ENCODE measurements at regions not wholly inside any gene's neighbourhood (a gene's known extent, or its start where the extent isn't known, plus 50 kb on each side); places are given as distances from the start of the nearest gene placed in this dataset.

DNA sequence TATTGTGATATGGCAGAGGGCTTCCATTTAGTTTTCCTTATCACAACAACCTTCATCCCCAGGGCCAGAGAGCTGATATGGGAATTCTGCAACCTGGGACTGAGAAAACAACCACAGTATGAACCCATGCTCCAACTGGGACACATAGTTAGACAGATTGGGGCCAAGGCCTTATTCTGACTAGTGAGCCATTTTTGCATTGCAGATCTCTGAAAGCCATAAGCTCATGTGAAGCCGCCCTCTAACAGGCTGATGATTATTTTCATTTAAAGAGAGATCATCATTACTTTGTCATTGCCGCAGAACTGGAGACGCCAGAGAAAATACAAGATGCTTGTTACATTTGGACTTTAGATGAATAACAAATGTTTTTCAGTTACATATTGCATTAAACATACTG lies 791.7 kb upstream of the POM121L12 start:
- H3K4me3 ChIP-seq (ENCODE audit: low read depth, low read length): no peak overlapping the region
- DNase-seq (ENCODE audit: low read depth): no peak
- TF ChIP-seq, protein P1, sequence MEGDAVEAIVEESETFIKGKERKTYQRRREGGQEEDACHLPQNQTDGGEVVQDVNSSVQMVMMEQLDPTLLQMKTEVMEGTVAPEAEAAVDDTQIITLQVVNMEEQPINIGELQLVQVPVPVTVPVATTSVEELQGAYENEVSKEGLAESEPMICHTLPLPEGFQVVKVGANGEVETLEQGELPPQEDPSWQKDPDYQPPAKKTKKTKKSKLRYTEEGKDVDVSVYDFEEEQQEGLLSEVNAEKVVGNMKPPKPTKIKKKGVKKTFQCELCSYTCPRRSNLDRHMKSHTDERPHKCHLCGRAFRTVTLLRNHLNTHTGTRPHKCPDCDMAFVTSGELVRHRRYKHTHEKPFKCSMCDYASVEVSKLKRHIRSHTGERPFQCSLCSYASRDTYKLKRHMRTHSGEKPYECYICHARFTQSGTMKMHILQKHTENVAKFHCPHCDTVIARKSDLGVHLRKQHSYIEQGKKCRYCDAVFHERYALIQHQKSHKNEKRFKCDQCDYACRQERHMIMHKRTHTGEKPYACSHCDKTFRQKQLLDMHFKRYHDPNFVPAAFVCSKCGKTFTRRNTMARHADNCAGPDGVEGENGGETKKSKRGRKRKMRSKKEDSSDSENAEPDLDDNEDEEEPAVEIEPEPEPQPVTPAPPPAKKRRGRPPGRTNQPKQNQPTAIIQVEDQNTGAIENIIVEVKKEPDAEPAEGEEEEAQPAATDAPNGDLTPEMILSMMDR (IDR thresholded peaks at IDR 0.05; ENCODE audit: low read depth, low read length, missing control alignments): no peak

DNA sequence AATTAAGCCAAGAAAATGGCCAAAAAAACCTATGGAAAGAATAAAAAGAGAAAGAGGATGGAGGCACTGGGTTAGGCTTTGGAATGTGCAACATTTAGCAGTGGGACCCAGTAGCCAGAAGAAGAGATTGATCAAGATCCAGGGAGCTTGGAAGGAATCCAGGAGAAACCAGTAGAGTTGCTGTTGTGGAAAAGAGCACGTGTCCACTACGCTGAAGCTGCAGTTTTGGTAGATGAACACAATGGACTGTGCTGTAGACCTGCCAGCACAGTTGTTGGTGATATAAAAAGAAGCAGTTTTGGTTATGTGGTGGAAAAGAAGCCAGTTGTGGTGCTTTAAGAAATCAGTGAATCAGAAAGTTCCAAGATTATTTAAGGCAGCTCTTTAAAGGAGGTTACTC lies 802.2 kb upstream of the POM121L12 start:
- TF ChIP-seq, protein P1 (IDR thresholded peaks at IDR 0.05; ENCODE audit: low read depth, low read length, missing control alignments): no peak
- no peak for DNase-seq (ENCODE audit: low read depth)
- H3K4me3 ChIP-seq (ENCODE audit: low read depth, low read length): no peak overlapping the region

DNA sequence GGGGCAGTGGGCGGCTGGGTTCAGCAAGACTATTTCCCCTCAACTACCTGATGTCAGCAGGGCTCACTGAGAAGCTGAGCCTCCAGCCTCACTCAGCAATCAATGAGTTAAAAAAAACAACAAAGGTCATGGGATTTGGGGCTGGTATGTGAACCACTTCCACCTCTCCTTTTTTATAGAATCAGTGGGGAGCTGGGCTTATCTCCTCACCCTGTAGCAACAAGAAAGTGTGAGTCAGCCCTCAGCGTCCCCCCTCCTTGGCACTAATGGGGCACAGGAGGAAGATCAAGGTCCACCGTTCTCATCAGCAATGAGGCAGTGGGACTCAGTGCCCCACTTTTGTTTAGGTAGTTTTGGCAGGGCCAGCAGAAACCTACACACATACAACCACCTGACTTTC lies 823.5 kb upstream of the POM121L12 start:
- DNase-seq (ENCODE audit: low read depth): no peak
- TF ChIP-seq, protein P1 (IDR thresholded peaks at IDR 0.05; ENCODE audit: low read depth, low read length, missing control alignments): no peak
- H3K4me3 ChIP-seq (ENCODE audit: low read depth, low read length): no peak overlapping the region

DNA sequence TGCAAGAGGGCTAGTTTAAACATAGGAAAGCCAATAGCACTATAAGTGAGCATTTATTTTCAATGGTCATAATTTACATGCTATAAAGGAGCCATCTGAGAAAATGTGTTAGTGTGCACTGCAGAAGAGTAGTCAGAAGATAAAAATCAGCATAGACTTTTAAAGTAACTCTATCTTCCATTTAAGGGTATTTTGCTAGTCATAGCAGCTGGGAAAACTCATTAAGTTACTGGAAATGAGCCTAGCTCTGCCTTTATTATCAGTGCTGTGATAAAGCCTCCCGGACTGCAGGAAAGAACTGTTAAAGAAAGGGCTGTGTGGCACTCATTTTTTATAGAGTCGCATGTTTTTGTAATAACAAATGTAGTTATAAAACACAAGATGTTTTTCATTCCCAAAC lies 825.8 kb upstream of the POM121L12 start:
- no peak overlapping the region for H3K4me3 ChIP-seq (ENCODE audit: low read depth, low read length)
- TF ChIP-seq, protein P1 (IDR thresholded peaks at IDR 0.05; ENCODE audit: low read depth, low read length, missing control alignments): no peak

DNA sequence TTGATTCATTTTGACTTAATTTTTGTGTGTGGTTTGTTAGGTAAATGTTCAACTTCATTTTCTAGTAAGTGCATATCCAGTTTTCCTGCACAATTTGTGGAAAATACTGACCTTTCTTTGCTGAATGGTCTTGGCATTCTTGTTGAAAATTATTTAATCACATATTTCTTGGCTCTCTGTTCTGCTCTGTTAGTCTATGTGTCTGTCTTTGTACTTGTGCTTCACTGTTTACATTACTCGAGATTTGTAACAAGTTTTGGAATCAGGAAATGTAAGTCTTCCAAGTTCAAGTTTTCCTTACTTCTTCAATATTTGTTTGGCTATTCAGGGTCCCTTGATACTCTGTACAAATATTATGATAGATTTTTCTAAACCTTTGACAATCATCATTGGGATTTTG lies 838.2 kb upstream of the POM121L12 start:
- H3K4me3 ChIP-seq (ENCODE audit: low read depth, low read length): no peak overlapping the region
- TF ChIP-seq, protein P1 (IDR thresholded peaks at IDR 0.05; ENCODE audit: low read depth, low read length, missing control alignments): no peak
- no peak for DNase-seq (ENCODE audit: low read depth)

More for the DNA sequence above, 825.8 kb upstream of the POM121L12 start:
- DNase-seq (ENCODE audit: low read depth): no peak

DNA sequence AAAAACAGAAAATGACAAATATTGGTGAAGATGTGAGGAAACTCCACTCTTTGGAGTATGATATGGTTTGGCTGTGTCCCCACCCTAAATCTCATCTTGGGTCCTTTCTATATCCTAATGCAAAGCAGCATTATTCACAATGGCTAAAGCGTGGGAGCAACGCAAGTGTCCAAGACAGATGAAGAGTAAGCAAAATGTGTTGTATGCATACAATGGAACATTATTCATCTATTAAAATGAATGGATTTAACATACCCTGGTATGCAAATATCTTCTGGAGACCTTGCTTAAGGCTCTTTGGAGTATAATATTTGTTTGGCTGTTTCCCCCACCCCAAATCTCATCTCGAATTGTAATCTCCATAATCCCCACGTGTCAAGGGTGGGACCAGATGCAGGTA lies 839.8 kb upstream of the POM121L12 start:
- no peak for DNase-seq (ENCODE audit: low read depth)
- H3K4me3 ChIP-seq (ENCODE audit: low read depth, low read length): no peak overlapping the region
- TF ChIP-seq, protein P1 (IDR thresholded peaks at IDR 0.05; ENCODE audit: low read depth, low read length, missing control alignments): no peak

DNA sequence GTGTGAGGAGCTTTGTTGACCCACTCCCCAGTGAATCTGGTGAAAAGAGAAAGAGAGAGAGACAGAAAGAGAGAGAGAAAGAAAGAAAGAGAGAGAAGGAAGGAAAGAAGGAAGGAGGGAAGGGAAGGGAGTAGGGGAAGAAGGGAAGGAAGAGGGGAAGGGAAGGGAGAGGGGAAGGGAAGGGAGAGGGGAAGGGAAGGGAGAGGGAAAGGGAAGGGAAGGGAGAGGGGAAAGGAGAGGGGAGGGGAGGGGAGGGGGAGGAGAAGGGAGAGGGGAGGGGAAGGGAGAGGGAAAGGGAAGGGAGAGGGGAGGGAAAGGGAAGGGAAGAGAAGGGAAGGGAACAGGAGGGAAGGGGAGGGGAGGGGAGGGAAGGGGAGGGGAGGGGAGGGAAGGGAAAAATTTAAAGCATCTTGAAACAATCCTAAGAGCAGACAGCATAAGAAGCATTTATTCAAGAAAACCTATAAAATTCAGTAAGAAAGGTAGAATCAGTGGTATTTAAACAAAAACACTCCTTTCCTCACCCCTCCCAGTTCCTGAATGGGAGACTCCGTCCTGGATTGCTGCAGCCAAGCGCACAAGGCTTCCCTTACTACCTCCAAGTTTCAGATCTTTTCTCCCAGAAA lies 846.2 kb upstream of the POM121L12 start:
- TF ChIP-seq, protein P1 (IDR thresholded peaks at IDR 0.05; ENCODE audit: low read depth, low read length, missing control alignments): no peak
- DNase-seq (ENCODE audit: low read depth): no peak
- no peak overlapping the region for H3K4me3 ChIP-seq (ENCODE audit: low read depth, low read length)
